GM21423 (cell line): ENCODE measurements at regions not wholly inside any gene's neighbourhood (a gene's known extent, or its start where the extent isn't known, plus 50 kb on each side); places are given as distances from the start of the nearest gene placed in this dataset.

Experiments used
- ATAC-seq: cut with Tn5 transposase; IDR thresholded peaks from one replicate; pipeline ENCODE4 v1.9.1; 2021; ENCODE audit warnings: mild to moderate bottlenecking, moderate library complexity; ENCODE audit not compliant: unreplicated experiment

- no peak for ATAC-seq
These were observed 473.6 kb upstream of the NRXN1 start for GRCh38 chr2:51505533-51505932.

- no peak for ATAC-seq
These were observed 458.8 kb upstream of the NRXN1 start for GRCh38 chr2:51490576-51491234.

DNA sequence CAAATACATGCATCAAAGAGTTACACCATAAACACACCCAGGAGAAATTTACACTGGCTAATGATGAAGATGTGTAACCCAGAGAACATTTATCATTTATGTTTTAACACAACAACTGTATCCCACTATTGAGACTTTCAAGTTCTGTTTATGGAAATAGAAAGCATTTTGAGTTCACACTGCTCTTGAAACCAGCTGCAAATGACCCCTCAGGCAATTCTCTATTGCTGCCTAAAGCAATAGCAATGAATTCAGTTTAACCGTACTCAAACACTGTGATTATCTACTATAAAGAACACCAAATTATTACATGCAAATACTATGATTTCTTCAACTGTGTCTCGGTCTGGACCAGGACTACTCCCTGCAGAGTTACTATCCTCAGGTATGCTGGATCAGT is 452.7 kb upstream of the NRXN1 start:
- no peak for ATAC-seq

DNA sequence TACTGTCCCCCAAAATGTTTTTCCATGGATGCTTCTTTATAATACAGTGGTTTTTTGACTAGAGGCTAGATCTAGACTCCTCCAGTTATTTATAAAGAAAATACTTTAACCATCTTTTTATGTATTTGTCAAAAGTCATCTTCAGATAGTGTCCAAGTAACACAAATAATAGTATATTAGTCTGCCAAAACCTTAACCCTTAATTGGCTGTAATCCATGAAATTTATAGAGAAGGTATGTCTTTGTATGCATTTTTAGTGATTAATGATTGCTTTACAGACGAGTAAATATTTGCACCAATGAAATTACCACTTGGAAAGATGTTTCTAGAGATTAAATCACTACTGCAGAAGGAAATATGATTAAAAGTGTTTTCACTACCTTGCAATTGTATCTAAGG is 451.8 kb upstream of the NRXN1 start:
- no peak for ATAC-seq

DNA sequence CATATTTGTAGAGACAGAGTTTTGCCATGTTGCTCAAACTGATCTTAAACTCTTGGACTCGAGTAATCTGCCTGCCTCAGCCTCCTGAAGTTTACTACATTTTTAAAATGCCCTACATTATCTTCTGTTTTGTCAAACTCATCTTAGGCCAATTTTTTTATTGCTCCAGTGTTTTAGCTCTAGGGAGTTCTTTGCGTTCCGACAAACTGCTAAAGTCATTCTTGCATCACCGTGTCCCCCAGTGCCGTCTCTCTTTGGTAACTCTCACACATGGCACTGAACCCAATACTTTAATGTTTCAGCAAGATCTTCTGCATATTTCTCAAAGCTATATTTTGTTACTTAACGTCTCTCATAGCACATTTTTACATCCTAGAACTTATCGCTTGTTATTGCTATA is 440.9 kb upstream of the NRXN1 start:
- ATAC-seq: no peak

- ATAC-seq: no peak
These were observed 440.4 kb upstream of the NRXN1 start for GRCh38 chr2:51472300-51472699.

DNA sequence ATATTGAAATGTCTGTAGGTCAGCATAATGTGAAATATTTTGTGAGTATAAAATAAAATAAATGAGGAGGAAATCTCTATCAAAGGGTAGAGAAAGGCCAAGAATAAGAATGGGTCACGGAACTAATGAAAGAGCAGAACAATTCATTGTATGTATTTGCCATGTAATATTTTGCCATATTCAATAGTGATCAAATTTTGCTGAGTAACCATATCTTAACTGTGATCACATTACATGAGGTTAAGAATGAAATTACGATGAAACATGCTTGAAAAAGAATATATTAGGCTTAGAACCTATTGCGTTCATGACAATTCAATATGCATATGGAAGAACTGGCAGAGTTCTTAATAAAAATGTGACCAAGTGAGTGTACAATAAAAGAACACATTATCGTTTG is 437.2 kb upstream of the NRXN1 start:
- no peak for ATAC-seq

DNA sequence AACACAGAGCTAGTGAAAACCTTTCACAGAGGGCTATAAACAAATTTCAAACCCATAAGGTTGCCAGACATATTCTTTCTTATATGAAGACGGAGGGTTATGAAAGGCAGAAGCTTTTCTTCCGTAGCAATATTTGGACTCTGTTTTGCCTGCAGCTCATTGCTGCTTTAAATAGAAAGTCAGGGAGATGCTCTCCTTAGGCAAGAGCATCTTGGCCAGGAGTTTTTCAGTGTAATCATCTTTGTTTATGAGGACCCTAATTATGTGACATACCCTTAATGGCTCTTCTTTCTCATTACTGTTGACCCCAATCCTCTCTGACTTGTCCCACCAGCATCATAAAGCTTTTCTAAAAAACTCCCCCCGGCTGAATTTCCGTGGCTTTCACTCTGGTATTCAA is 433.4 kb upstream of the NRXN1 start:
- no peak for ATAC-seq

GRCh38 chr2:51454177-51454576 is 422.2 kb upstream of the NRXN1 start:
- ATAC-seq: no peak

- ATAC-seq: no peak
These were observed 417.0 kb upstream of the NRXN1 start for GRCh38 chr2:51448911-51449310.

- ATAC-seq: no peak
These were observed 409.9 kb upstream of the NRXN1 start for GRCh38 chr2:51441786-51442185.

DNA sequence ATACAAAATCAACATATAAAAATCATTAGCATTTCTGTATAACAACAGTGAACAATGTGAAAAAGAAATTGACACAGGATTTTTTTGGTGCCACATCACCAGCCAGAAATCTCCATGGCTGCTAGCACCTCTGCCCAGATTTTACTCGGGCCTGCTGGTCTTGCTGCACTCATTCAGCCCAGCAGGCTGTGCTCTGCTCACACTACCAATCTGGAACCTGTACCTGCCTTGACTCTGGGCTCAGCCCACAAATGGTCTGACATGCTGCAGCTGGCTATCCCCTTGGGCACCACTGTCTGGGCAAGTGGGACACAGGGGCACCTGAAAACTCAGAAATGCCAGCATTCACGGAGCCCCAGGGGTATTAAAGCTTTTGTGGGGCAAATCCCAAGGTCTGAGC is 392.5 kb upstream of the NRXN1 start:
- ATAC-seq: no peak

DNA sequence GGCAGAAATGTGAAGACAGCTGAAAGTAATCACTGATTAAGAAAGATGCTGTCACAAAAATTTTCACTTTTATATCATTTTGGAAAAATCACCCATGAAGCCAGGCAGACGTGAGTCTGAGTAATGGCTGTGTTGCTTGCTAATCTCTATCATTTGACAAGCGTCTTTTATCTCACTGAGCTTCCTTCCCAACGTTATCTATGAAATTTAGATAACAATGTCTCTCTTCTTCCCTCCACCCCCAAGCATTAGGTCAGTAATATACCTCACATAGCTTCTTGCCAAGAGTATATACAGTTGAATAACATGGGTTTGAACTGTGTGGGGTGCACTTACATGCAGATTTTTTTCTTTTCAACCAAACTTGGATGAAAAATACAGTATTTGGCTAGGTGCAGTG is 388.6 kb upstream of the NRXN1 start:
- ATAC-seq: no peak

DNA sequence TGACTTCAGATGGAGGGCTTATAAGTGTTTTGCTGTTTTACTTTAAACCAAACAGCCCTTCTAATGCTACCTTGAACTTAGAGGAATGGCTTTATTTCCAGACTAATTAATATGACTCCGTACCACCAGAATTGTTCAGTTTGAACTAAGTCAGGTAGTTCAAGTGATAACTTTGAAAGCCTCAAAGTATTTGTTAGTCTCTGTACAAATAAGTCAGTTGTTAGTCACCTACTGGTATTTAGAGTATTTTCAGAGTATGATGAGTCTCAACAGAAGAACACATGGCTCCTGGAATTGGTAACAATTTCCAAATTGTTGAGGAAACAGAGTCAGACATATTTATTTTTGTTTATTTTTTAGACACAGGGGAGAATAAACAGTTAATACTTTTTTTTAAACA is 381.8 kb upstream of the NRXN1 start:
- no peak for ATAC-seq

DNA sequence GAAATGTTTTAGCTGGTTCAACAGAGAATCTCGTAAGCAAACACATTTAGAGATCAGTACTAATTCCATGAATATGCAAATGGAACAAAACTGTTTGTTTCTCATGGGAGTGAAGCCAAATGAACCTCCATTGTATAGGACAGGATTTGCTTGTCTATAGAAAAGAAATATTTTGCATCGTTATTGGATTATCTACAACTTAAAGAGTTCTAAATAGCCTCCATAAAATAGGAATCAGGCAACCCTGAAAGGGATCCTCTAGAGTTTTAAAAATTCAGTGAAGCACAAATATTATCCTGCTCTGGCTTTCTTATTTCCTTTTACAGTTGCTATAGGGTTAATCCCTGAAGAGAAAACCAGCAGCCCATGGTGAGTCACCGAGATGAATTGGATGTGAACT is 378.4 kb upstream of the NRXN1 start:
- ATAC-seq: no peak

DNA sequence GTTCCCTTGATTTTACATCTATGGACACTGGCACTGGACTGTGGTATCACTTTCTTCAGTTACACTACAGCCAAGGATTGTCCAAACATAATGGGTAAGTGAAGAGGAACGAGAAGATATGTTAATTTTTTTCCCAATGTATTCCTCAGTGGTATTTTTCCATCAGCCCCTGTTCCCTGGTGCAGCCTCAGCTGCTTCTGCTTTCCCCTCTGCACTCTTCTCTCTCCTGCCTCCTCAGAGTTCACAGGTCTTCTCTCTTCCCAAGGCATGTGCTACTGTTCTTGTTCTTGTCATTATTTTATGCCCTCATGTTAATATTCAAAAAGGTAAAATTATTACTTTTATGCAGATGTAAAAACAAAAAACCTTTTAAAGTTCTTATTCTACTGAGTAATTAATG is 378.0 kb upstream of the NRXN1 start:
- ATAC-seq: no peak

- no peak for ATAC-seq
These were observed 372.3 kb upstream of the NRXN1 start for GRCh38 chr2:51404226-51404625.

GRCh38 chr2:51401546-51401945 is 369.6 kb upstream of the NRXN1 start:
- no peak for ATAC-seq

GRCh38 chr2:51387235-51387634 is 355.3 kb upstream of the NRXN1 start:
- no peak for ATAC-seq

GRCh38 chr2:51379997-51380396 is 348.1 kb upstream of the NRXN1 start:
- no peak for ATAC-seq

- ATAC-seq: no peak
These were observed 336.3 kb upstream of the NRXN1 start for GRCh38 chr2:51368250-51368649.

- no peak for ATAC-seq
These were observed 318.2 kb upstream of the NRXN1 start for GRCh38 chr2:51350100-51350499.

- ATAC-seq: no peak
These were observed 313.0 kb upstream of the NRXN1 start for GRCh38 chr2:51344886-51345285.
